ENCODE measurements at regions not wholly inside any gene's neighbourhood (a gene's known extent, or its start where the extent isn't known, plus 50 kb on each side); places are given as distances from the start of the nearest gene placed in this dataset.
"Not testable (repeated sequence)": the region's sequence is repeated elsewhere in the genome, so short reads cannot be mapped to it uniquely, and the experiment has no call there.

DNA sequence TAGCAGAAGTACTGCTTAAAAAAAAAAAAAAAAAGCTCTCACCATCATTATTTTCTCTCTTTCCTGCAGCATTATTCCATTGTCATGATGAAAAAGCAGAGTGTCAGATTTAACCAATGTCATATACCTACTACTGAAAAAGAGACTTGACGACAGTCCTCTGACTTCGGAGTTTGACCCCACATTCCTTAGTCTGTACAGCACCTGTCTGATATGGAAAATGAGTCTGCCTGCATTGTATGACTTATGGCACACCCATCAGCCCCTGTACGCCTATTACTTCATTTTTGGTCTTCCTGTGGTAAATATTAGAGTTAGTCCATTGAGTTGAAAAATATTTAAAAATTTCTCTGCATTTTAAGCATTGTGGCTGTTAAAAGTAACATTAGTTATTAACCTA is 54.5 kb upstream of the NOX4 start:
- DNase-seq, result no peak

DNA sequence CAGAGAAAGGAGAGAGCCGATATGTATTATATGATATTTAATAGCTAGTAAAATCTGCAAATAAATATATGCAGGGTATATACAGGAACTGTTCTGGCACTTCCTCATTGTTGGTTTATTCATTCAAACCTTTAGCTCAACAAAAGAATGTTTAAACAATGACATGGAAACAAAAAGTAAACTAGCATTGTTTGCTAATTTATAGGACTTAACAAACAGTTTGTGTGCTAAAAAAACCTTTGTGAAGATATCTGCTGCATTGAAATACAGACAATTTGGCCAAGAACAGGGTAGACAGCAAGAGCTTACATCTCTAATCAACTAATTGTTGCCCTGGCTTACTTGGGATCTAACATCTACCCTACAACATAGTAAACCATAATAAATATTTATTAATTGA is 64.6 kb upstream of the NOX4 start:
- not testable (repeated sequence) for DNase-seq

DNA sequence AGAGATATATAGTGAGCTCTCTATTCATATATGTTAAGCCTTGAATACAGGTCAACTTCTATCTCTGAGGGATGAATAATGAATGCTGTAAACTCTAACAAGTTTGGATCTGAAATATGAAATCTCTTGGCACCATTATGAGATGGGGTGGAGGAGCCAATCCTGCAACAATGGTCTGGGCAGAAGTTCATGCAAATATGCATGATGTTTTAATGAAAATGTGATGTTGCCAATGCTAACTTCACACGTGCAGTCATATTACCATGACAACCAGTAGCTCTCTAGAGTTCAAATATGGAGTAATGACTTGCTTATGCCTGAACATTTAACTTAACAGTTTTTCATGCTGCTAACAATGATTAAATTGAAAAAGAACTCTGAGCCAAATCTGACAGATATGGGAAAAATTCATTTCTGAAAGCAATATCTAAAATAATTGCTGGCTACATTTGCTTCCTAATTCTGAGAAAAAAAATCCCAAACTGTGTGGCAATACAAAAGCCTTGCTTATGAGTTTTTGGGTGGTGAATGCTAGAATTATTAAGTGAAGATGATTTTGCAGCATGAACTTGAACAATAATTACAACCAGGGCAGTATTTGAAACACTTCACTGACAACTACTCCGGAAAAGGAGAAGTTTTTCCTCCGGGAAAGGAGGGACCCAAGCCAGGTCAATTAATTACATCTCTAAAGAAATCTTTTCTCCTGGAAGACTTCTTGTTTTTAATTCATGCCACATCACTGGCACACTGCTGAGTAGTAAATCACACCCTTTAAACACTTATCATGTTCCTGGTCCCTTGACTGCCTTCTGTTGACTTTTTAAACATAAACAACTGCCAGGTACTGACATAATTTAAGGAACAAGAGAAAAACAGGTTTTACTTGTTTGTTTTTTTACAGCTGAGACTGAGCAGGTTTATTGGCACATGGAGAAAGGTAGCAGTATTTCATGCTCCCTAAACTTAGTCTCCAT is 65.8 kb upstream of the NOX4 start:
- DNase-seq, result not testable (repeated sequence)

DNA sequence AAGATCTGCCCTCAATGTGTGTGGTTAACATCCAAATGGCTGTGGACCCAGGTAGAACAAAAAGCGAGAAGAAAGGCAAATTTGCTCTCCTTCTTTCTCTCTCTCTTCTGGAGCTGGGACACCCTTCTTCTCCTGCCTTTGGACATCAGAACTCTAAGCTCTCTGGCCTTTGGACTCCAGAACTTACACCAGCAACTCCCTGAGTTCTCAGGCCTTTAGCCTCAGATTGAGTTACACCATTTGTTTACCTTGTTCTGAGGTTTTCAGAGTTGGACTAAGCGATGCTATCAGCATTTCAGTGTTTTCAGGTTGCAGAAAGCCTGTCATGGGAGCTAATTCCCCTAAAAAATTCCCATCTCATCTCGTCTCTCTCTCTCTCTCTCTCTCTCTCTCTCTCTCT is 69.4 kb upstream of the NOX4 start:
- DNase-seq, result not testable (repeated sequence)

DNA sequence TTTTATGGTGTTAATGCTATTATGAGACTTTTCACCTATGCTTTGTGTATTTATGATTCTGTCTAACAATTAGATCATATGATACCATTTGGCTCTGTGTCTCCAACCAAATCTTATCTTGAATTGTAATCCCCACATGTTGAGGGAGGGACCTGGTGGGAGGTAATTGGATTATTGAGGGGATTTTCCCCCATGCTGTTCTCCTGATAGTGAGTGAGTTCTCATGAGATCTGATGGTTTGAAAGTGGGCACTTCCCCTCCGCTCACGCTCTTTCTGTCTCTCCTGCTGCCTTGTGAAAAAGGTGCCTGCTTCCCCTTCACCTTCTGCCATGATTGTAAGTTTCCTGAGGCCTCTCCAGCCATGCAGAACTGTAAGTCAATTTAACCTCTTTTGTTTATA is 71.6 kb upstream of the NOX4 start:
- DNase-seq, result not testable (repeated sequence)

DNA sequence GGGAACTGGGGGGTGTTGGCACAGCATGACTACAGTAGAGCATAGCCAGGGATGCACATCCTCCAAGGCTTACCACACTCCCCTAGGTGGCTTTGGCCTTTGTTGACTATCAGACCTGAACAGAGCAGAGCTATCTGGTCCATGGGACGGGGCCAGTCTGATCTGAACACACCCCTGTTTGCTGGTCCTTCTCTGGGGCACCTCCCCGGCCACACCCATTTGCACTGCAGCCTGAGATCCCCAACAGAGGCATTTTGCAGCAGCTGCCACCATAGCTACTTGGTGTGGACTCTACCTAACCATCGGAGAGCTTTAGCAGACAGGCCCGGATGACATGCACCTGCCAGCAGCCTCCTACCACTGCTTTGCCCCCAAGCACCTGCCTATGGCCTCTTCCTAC is 75.8 kb upstream of the NOX4 start:
- DNase-seq, result no peak

DNA sequence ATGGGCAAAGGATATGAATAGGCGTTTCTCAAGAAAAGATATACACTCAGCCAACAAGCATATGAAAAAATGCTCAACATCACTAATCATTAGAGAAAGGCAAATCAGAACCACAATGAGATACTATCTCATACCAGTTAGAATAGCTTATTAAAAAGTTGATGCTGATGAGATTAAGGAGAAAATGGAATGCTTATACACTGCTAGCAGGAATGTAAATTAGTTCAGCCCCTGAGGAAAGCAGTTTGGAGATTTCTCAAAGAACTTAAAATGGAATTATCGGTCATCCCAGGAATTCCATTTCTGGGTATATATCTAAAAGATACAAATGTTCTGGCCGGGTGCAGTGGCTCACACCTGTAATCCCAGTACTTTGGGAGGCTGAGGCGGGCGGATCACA is 78.2 kb upstream of the NOX4 start:
- not testable (repeated sequence) for DNase-seq

DNA sequence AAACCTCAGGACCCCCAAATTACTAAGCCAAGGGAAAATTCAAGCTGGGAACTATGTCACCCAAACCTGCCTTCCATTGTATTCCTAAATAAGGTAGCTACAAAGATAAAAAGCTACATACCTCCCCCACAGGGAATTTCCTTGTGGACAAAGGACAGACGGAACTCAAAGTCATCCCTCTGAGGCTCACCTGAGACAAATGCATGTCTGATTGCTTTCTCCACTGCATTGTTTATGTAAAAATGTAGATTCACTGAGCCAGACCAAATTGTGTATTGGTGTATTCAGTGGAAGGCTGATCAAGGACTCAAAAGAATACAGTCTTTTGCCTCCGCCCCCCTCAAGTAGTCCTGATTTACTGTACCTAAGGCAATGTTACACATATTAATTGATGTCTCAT is 80.5 kb upstream of the NOX4 start:
- DNase-seq, result not testable (repeated sequence)

DNA sequence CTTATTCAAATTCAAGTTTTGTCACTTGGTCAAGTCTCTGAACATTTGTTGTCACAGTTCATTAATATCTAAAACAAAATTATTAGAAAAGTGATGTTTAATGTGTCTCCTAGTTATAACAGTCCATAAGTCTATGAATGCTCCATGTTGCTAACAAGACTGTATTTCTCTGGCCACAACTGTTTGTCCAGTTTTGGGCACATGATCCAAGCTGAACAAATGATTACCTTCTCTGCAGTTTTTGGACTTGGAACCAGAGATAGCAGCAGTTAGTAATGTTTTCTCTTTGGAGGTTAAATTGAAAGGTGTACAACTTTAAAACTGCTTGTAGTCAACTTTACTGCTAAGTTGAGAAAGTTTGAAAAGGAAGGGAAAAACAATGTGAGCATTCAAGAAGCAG is 84.7 kb upstream of the NOX4 start:
- DNase-seq, result not testable (repeated sequence)

DNA sequence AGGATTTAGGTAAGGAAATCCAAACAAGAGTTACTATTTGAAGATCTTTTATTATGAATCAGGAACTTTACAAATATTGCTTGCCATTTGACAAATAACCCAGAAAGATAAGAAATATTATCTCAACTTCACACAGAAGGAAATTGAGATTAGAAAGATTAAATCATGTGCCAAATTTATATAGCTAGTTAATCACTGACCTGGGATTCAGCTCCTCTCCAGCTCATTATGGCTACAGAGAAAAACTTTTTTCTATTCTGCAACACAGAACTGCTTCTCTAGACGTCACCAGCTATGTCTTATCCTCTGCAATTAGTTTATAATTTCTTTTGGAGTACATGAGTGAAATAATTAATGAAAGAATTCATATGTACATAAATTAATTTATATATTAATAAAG is 86.3 kb upstream of the NOX4 start:
- not testable (repeated sequence) for DNase-seq

DNA sequence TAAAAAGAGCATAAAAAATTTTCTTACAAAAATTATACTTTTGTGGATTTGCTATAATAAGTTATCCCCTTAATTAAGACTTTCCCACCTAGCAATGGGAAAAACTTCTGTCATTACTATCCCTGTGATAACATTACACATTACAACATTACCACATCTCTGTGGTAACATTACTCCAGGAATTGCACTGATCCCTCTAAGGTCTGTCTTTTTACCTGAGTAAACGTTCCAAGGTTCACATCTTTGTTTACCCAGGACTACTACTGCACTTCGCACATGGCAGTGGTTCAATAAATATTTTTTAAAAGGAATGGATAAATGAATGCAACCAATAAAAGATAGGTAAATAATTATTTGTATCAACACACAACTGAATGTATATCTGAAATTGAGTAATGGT is 92.4 kb upstream of the NOX4 start:
- no peak for DNase-seq

DNA sequence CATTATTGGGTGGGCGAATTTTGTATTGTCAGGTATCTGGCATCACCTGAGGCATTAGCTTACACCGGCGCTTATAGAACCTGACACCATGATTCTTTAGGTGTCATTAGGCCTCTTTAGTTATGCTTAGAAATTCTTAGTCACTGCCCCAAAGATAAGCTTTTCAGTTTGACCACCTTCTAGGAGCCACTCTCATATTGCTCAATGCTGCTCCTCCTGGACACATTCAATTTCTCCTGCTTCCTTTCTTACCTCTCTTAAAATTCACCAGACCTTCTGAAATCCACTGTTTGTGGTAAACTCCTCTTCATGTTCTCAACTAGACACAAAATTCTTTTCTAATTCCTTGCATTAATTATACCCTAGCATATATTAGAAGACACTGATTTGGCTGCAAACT is 93.9 kb upstream of the NOX4 start:
- not testable (repeated sequence) for DNase-seq

DNA sequence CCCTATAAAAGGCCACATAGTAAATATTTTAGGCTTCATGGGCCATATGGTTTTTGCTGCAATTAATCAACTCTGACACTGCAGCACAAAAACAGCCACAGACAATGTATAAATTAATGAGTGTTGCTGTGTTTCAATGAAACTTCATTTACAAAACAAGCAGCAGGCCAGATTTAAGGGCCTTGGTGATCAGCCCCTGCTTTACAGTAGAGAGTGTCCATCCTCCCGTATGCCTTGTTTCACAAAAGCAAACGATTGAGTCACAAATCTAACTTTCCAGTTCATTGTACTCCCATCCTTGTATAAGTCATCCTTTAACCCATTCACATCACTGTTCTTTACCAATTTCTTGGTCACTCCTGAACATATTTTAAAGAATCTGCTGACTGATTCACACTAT is 94.3 kb upstream of the NOX4 start:
- not testable (repeated sequence) for DNase-seq

DNA sequence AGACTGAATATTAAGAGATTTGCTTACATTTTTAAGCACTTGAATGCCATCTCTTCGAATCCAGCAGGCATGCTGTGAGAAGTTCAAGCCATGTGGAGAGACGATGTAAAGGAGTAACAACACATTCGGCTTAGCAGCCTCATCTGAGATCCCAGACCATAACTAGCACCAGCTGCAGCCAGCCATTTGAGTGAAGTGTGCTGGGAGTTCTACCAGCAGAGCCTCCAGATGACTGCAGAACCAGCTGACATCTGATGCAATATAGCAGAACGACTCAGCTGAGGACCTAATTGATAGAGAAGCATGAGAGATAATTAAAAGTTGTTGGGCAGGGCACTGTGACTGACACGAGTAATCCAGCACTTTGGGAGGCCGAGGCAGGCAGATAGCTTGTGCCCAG is 98.2 kb upstream of the NOX4 start:
- DNase-seq, result not testable (repeated sequence)

DNA sequence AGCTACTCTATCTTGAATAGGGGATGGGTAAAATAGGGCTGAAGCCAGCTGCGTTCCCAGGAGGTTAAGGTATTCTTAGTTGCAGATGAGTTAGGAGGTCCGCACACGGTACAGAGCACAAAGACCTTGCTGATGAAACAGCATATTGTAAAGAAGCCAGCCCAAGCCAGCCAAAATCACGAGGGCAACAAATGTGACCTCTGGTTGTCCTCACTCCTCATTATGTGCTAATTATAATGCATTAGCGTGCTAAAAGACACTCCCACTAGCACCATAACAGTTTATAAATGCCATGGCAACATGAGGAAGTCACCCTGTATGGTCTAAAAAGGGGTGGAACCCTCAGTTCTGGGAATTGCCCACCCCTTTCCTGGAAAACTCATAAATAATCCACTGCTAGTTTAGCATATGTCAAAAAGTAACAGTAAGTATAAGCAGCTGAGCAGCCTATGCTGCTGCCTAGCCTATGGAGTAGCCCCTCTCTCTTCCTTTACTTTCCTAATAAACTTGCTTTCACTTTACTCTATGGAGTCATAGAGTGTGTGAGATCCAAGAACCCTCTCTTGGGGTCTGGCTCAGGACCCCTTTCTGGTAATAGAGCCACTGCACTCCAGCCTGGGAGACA is 98.9 kb upstream of the NOX4 start:
- not testable (repeated sequence) for DNase-seq

DNA sequence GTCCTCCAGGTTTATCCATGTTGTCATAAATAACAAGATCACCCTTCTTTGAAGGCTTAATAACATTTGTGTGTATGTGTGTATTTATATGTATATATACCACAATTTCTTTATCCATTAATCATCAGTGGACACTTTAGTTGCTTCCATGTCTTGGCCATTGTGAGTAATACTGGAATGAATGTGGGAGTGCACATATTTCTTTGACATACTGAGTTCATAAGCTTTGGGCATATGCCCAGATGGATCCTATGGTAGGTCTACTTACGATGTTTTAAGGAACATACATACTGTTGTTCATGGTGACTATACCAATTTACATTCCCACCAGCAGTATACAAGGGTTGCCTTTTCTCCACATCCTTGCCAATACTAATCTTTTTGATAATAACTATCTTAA is 108.8 kb upstream of the TRIM77 start:
- DNase-seq, result not testable (repeated sequence)

DNA sequence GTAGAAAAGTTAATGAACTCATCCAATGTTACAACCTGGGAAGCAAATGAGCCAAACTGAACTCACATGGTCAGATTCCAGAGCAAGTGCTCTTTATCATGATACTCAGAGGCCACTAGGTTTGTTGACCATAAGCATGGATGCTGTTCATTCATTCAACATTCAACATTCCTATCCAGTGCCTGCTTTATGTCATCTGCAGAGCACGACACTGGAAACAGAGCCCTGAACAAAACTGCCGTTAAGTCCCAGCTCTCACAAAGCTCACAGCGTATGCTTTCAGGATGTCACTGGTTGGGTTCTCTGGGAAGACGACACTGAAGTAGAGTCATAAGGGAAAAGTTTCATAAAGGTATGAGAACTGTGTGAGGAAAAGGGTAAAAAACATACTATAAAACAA is 105.8 kb upstream of the TRIM77 start:
- DNase-seq, result no peak

DNA sequence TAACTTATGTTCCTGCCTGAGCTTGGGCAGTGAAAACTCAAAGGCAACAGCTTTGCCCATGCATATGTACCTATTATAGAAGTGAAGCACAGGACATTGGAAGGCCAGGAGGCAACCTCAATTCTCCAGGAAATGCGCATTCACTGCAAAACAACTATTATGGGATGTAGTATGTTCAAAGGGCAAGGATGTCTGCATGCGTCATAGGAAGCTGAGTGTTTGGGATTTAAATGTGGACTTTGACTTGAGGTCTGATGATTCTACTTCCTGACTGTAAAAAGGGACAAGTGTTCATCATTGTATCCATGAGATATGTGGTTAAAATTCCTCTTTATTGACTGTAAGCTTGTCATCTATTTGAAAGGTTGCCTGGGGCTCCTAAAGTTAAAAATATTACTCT is 103.3 kb upstream of the TRIM77 start:
- DNase-seq, result not testable (repeated sequence)

DNA sequence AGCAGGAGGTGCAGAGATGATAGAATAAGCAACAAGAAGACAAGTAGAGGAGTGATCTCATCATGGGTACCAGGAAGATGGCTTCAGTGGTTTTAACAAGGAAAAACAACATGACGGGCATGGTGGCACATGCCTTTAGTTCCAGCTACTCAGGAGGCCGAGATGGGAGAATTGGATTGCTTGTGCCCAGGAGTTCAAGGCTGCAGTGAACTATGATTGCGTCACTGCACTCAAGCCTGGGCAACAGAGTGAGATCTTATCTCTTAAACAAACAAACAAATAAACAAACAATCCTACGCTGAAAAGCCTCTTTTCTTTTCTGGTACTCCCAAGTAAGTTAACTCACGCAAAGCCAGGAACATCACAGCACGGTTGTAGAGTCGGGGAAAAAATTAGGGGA is 102.6 kb upstream of the TRIM77 start:
- not testable (repeated sequence) for DNase-seq

DNA sequence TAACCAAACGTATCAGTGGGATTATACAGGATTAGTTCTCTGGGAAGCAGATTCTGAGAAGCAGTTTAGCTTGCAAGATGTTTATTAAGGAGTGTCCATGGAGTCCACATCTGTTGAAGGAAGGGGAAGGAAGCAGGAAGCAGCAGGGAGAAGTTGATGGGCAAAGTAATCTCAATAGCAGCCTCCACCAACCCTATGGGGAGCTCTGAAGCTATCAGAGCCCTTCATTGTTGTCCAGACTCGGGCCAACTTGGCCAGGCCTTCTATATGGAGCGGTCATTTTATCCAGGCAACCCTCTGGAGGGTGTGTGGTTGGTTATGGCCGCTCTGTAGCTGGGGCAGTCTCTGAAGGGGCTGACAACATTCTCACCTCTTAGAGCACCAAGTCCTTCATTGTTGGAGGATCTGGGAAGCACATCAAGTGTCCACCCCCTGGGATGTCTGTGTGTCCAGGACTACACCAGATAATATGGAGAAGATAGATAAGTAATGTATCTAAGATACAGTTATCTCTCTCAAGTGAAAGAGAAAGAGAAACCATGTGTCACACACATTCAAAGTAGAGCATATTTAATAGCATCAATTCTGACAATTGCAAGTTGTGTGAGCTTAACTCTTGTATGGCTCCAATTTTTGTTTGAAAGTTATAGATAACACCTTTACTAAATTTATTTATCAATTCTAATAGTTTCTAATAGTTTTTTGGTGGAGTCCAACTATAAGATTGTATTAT is 101.7 kb upstream of the TRIM77 start:
- no peak for DNase-seq

DNA sequence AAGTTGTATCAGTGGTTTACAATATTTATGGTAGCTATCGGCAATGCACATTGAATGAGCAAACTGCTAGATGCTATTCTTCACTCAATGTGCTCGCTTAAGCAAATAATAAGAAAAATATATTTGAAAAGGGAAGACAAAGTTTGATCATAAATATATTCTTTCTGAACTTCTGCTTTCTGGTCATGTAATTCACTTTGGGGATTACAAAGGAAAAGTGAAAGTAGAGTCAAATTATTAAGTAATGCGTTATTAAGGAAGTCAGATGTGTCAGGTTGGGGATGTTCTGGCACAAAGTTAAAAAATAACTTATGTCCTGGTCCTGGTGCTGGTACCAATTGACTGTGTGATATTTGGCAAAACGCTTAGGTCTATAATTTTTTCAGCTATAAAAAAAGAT is 98.0 kb upstream of the TRIM77 start:
- DNase-seq, result peak; percentile 9

DNA sequence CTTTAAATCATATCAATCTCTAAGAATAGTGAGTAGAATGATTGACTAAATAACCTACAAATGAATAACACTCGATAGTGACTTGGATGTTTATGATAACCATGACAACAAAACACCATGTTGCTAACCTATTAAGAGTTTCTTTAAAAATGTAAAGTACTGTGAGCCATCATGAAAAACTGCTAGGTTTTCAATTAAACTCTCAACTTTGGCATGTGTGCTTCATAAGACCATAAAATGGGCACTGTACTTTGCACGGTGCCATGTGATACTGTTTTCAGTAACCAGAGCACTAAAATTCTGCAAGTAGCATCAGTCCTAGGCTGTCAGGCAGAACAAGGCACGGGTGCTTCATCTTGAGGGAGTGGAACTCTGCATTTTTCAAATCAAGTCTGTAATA is 96.2 kb upstream of the TRIM77 start:
- no peak for DNase-seq

DNA sequence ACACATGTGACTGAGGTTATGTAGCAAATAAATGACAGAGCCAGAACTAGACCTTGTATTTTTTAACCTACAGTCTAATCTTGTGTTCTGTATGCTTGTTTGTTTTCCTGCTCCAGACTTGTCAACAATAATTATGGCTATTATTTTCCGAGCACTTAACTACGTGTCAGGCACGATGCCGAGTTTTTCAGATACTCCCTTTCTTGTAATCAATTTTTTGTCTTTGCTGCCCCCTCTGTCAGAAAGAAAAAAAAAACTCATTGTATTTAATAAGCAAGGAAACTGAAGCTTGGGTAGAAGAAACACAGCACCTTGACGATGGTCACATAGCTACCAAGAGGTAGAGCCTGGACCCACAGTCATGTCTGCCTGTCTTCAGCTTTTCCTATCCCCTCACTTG is 95.7 kb upstream of the TRIM77 start:
- DNase-seq, result peak; percentile 3

DNA sequence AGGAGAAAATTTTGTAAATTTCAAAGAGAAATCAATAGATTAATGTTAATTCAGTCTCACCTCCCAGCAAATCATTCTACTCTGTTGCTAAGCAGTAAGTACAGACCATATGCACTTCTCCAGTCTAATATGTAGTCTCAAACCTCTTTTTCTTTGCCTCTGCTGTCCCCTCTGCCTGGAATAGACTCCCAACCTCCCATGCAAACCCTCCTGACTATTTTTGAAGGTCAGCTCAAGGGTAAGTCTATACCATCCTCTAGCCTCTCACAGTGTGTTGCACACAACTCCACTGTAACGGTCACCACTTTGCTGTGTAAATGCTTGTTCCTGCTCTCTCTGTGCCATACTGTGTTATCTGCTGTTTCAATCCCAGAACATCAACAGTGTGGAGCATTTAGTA is 94.5 kb upstream of the TRIM77 start:
- DNase-seq, result not testable (repeated sequence)

All from hematopoietic multipotent progenitor cell treated with erythropoietin and hydrocortisone succinate and interleukin-3 and kit ligand, for 6 days (in vitro differentiated cells).